ENCODE measurements at regions not wholly inside any gene's neighbourhood (a gene's known extent, or its start where the extent isn't known, plus 50 kb on each side); places are given as distances from the start of the nearest gene placed in this dataset.

DNA sequence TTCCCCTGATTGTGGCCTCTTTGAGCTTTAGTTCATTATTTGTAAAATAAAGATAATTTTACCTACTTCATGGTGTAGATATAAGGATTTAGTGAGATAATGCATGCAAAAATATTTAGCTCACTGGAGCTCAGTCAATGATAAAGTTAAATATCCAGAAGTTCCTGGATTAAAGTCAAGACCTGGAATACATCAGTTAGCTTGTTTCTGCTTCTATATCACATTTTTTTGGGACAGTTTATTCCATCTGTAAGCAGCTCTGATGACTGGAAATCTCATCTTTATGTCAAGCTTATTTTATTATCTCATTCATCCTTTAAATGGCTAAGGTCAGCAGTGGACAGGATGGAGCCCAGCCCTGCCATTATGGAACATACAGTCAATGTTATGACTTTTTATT lies 152.0 kb downstream of the EVA1A start:
- Histone ChIP-seq H2AFZ (no peak overlapping the region), H3K36me3 (ENCODE audit: low read depth) (no peaks in the 10 kb centered on the region), H3F3A (ENCODE audit: insufficient read depth, low read depth) (no peaks in the 10 kb centered on the region), H3K9me2 (ENCODE audit: insufficient read depth) (no peaks in the 10 kb centered on the region; the same call in 1 of the 2 replicates), H3K79me2 (ENCODE audit: low read depth) (no peaks in the 10 kb centered on the region), H3K27ac (no peak overlapping the region), H3K9me3 (ENCODE audit: insufficient read depth, low read depth) (peaks cover 7% of the 10 kb centered on the region), H3K27me3 (ENCODE audit: insufficient read depth, low read depth) (no peaks in the 10 kb centered on the region), H3K4me3 (no peak overlapping the region), H3K4me1 (replicated peaks; ENCODE audit: insufficient read depth) (no peaks in the 10 kb centered on the region), H3K4me2 (no peak overlapping the region), H4K20me1 (ENCODE audit: insufficient read depth) (no peaks in the 10 kb centered on the region)
- TF ChIP-seq, protein P1, sequence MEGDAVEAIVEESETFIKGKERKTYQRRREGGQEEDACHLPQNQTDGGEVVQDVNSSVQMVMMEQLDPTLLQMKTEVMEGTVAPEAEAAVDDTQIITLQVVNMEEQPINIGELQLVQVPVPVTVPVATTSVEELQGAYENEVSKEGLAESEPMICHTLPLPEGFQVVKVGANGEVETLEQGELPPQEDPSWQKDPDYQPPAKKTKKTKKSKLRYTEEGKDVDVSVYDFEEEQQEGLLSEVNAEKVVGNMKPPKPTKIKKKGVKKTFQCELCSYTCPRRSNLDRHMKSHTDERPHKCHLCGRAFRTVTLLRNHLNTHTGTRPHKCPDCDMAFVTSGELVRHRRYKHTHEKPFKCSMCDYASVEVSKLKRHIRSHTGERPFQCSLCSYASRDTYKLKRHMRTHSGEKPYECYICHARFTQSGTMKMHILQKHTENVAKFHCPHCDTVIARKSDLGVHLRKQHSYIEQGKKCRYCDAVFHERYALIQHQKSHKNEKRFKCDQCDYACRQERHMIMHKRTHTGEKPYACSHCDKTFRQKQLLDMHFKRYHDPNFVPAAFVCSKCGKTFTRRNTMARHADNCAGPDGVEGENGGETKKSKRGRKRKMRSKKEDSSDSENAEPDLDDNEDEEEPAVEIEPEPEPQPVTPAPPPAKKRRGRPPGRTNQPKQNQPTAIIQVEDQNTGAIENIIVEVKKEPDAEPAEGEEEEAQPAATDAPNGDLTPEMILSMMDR (conservative IDR thresholded peaks at IDR 0.05), result no peak
- no peak for TF ChIP-seq EZH2 (IDR thresholded peaks at IDR 0.05; ENCODE audit: low read depth)
- CTCF ChIA-PET, result no interaction called here
- DNase-seq, result no peak
- no TSS peak for BruUV-seq (replicated peaks)
- POLR2A ChIA-PET (ENCODE audit: unreplicated experiment), result no interaction called here
- intact Hi-C loops (cut with micrococcal nuclease; ENCODE audit: unreplicated experiment), result no loop called here

DNA sequence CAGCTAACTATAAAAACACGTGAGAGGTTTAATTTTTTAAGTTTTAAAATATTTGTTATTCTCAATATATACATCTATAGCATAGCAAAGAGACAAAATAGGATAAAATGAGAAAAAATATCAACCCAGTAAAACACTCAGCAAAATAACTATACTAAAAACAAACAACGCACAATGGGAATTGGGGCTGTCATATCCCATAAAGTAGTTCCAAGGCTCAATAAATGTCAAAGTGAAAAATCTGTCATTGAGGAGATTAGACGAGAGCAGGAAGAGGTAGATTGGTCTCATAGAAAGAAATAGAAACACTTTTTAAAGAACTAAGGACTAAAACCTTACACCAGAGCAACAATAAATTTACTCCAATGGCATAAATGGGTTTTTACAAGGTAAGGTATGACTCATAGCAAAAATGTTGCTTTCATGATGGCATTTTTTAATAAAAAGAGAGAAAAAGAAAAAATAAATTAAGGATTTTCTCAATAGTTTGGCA lies 153.7 kb downstream of the EVA1A start:
- no peaks in the 10 kb centered on the region for H3K9me2 ChIP-seq (ENCODE audit: insufficient read depth)
- no peak for DNase-seq
- H3K27ac ChIP-seq, result no peak overlapping the region
- H3K4me3 ChIP-seq, result no peak overlapping the region
- no peak for TF ChIP-seq EZH2 (IDR thresholded peaks at IDR 0.05; ENCODE audit: low read depth)
- TF ChIP-seq, protein P1 (conservative IDR thresholded peaks at IDR 0.05), result no peak
- no peaks in the 10 kb centered on the region for H3K36me3 ChIP-seq (ENCODE audit: low read depth)
- H3K79me2 ChIP-seq (ENCODE audit: low read depth), result no peaks in the 10 kb centered on the region
- H3K27me3 ChIP-seq (ENCODE audit: insufficient read depth, low read depth), result no peaks in the 10 kb centered on the region
- no peaks in the 10 kb centered on the region for H4K20me1 ChIP-seq (ENCODE audit: insufficient read depth)
- ChIA-PET CTCF (no interaction called here), POLR2A (ENCODE audit: unreplicated experiment) (no interaction called here)
- BruUV-seq (replicated peaks), result no TSS peak
- no peaks in the 10 kb centered on the region for H3F3A ChIP-seq (ENCODE audit: insufficient read depth, low read depth)
- no peak overlapping the region for H3K4me2 ChIP-seq
- H3K4me1 ChIP-seq (replicated peaks; ENCODE audit: insufficient read depth), result no peaks in the 10 kb centered on the region
- H2AFZ ChIP-seq, result no peak overlapping the region
- intact Hi-C loops (cut with micrococcal nuclease; ENCODE audit: unreplicated experiment), result no loop called here
- peaks cover 7% of the 10 kb centered on the region for H3K9me3 ChIP-seq (ENCODE audit: insufficient read depth, low read depth)

DNA sequence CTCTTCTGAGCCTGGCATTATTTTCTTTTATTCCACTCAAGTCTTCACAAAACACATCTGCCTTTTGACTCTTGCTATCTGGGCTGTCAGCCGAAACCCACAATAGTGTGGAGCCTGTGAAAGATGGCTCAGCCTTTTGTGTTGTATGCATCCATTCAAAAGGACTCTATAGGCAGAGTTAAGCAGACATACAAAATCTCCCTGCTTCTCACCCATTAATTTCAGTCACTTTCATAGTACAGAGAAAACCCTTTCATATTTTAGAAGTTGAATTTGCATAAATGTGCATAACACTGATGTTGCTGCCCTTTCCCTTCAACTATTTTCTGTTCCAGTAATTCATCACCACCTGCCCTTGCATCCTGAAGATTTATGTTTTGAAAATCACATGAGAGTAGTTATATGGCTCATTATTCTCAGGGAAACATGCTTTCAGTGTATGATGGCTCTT lies 154.6 kb downstream of the EVA1A start:
- peaks cover 7% of the 10 kb centered on the region for H3K9me3 ChIP-seq (ENCODE audit: insufficient read depth, low read depth)
- no peak overlapping the region for H3K4me3 ChIP-seq
- no peaks in the 10 kb centered on the region for H4K20me1 ChIP-seq (ENCODE audit: insufficient read depth)
- H3K79me2 ChIP-seq (ENCODE audit: low read depth), result no peaks in the 10 kb centered on the region
- H3F3A ChIP-seq (ENCODE audit: insufficient read depth, low read depth), result no peaks in the 10 kb centered on the region
- ChIA-PET CTCF (no interaction called here), POLR2A (ENCODE audit: unreplicated experiment) (no interaction called here)
- DNase-seq, result no peak
- H3K9me2 ChIP-seq (ENCODE audit: insufficient read depth), result no peaks in the 10 kb centered on the region
- no peaks in the 10 kb centered on the region for H3K36me3 ChIP-seq (ENCODE audit: low read depth)
- H3K27ac ChIP-seq, result no peak overlapping the region
- H3K4me2 ChIP-seq, result no peak overlapping the region
- H3K4me1 ChIP-seq (replicated peaks; ENCODE audit: insufficient read depth), result no peaks in the 10 kb centered on the region
- H2AFZ ChIP-seq, result no peak overlapping the region
- intact Hi-C loops (cut with micrococcal nuclease; ENCODE audit: unreplicated experiment), result no loop called here
- BruUV-seq (replicated peaks), result no TSS peak
- no peak for TF ChIP-seq EZH2 (IDR thresholded peaks at IDR 0.05; ENCODE audit: low read depth)
- TF ChIP-seq, protein P1 (conservative IDR thresholded peaks at IDR 0.05), result no peak
- no peaks in the 10 kb centered on the region for H3K27me3 ChIP-seq (ENCODE audit: insufficient read depth, low read depth)

Measured in PC-9 (cell line).